DOHH2 (cell line): ENCODE measurements at regions not wholly inside any gene's neighbourhood (a gene's known extent, or its start where the extent isn't known, plus 50 kb on each side); places are given as distances from the start of the nearest gene placed in this dataset.

Source experiments
- H3F3A ChIP-seq: fragments of 200-600 bp; sonication (generic), shearing (Covaris generic); 2 replicates; pipeline ENCODE4 v1.6.0; 2016; ENCODE audit warnings: antibody characterized with exemption, mild to moderate bottlenecking; ENCODE audit not compliant: control insufficient read depth, insufficient read depth
- H3K27ac ChIP-seq: fragments of 200-600 bp; sonication (generic); 2 replicates; pipeline ENCODE4 v1.5.1; 2014; ENCODE audit warnings: low read depth, mild to moderate bottlenecking, low read length, moderate library complexity
- H3K27me3 ChIP-seq: fragments of 200-600 bp; sonication (generic); 2 replicates; pipeline ENCODE4 v1.6.1; 2014; ENCODE audit warnings: mild to moderate bottlenecking, low read length, mixed read lengths; ENCODE audit not compliant: control insufficient read depth
- H3K36me3 ChIP-seq: fragments of 200-600 bp; sonication (generic); 2 replicates; pipeline ENCODE4 v1.6.1; 2014; ENCODE audit warnings: mild to moderate bottlenecking, low read length, moderate library complexity, mixed read lengths; ENCODE audit not compliant: control insufficient read depth
- H3K4me1 ChIP-seq: fragments of 200-600 bp; sonication (generic); 2 replicates; pipeline ENCODE4 v1.6.1; 2014; ENCODE audit warnings: mild to moderate bottlenecking, low read length, mixed read lengths; ENCODE audit not compliant: control insufficient read depth
- H3K4me2 ChIP-seq: fragments of 200-600 bp; sonication (generic); 2 replicates; pipeline ENCODE4 v1.6.0; 2014; ENCODE audit warnings: mild to moderate bottlenecking, low read length, moderate library complexity
- H3K4me3 ChIP-seq: fragments of 200-600 bp; sonication (generic); 2 replicates; pipeline ENCODE4 v1.5.1; 2014; ENCODE audit warnings: mild to moderate bottlenecking, low read length, mixed read lengths
- H3K79me2 ChIP-seq: fragments of 200-600 bp; sonication (generic); 2 replicates; pipeline ENCODE4 v1.6.1; 2014; ENCODE audit warnings: mild to moderate bottlenecking, low read length, mixed read lengths; ENCODE audit not compliant: control insufficient read depth
- H3K9me2 ChIP-seq: fragments of 200-600 bp; sonication (generic); replicated peaks from 2 replicates; pipeline ENCODE4 v1.6.1; 2014; ENCODE audit warnings: mild to moderate bottlenecking, low read length, mixed read lengths; ENCODE audit not compliant: control insufficient read depth
- H3K9me3 ChIP-seq: fragments of 200-600 bp; sonication (generic); 2 replicates; pipeline ENCODE4 v1.6.1; 2014; ENCODE audit warnings: antibody characterized with exemption, low read length, mixed read lengths; ENCODE audit not compliant: control insufficient read depth, insufficient read depth
- H4K20me1 ChIP-seq: fragments of 200-600 bp; sonication (generic); 2 replicates; pipeline ENCODE4 v1.6.0; 2014; ENCODE audit warnings: low read depth, mild to moderate bottlenecking, antibody characterized with exemption, low read length, moderate library complexity; ENCODE audit not compliant: control insufficient read depth, insufficient read depth
- EZH2phosphoT487 ChIP-seq: fragments of 200-600 bp; sonication (generic); IDR thresholded peaks from 2 replicates; pipeline ENCODE4 v1.6.1; 2017; ENCODE audit warnings: borderline replicate concordance, mild to moderate bottlenecking, antibody characterized with exemption, low read length, moderate library complexity, mixed read lengths
- TF ChIP-seq, protein P1 (sequence below): fragments of 200-600 bp; sonication (generic); IDR thresholded peaks from one replicate; pipeline ENCODE4 v1.5.1; 2014; ENCODE audit warnings: antibody characterized with exemption, mild to moderate bottlenecking, low read depth, low read length; ENCODE audit not compliant: poor library complexity, severe bottlenecking

- Histone ChIP-seq H3K79me2 (no peaks in the 10 kb centered on the region), H3K9me3 (no peaks in the 10 kb centered on the region; the same call in 1 of the 2 replicates), H3F3A (no peaks in the 10 kb centered on the region), H3K4me1 (no peaks in the 10 kb centered on the region), H3K4me3 (no peak overlapping the region), H3K4me2 (no peak overlapping the region), H3K27ac (no peak overlapping the region), H3K36me3 (no peaks in the 10 kb centered on the region), H4K20me1 (no peaks in the 10 kb centered on the region), H3K9me2 (no peaks in the 10 kb centered on the region), H3K27me3 (no peaks in the 10 kb centered on the region)
- TF ChIP-seq, protein P1, sequence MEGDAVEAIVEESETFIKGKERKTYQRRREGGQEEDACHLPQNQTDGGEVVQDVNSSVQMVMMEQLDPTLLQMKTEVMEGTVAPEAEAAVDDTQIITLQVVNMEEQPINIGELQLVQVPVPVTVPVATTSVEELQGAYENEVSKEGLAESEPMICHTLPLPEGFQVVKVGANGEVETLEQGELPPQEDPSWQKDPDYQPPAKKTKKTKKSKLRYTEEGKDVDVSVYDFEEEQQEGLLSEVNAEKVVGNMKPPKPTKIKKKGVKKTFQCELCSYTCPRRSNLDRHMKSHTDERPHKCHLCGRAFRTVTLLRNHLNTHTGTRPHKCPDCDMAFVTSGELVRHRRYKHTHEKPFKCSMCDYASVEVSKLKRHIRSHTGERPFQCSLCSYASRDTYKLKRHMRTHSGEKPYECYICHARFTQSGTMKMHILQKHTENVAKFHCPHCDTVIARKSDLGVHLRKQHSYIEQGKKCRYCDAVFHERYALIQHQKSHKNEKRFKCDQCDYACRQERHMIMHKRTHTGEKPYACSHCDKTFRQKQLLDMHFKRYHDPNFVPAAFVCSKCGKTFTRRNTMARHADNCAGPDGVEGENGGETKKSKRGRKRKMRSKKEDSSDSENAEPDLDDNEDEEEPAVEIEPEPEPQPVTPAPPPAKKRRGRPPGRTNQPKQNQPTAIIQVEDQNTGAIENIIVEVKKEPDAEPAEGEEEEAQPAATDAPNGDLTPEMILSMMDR: no peak
- TF ChIP-seq EZH2phosphoT487: no peak
These were observed 280.9 kb downstream of the FGFR2 start for GRCh38 chr10:121317374-121317773.

- Histone ChIP-seq H3K27ac (no peak overlapping the region), H3K4me1 (no peaks in the 10 kb centered on the region), H4K20me1 (no peaks in the 10 kb centered on the region), H3K79me2 (no peaks in the 10 kb centered on the region), H3K36me3 (no peaks in the 10 kb centered on the region), H3K9me3 (no peaks in the 10 kb centered on the region), H3K4me3 (no peak overlapping the region), H3K4me2 (no peak overlapping the region), H3K27me3 (no peaks in the 10 kb centered on the region), H3F3A (no peaks in the 10 kb centered on the region), H3K9me2 (no peaks in the 10 kb centered on the region)
- TF ChIP-seq, protein P1: no peak
- no peak for TF ChIP-seq EZH2phosphoT487
These were observed 276.2 kb downstream of the FGFR2 start for GRCh38 chr10:121322046-121322445.

- Histone ChIP-seq H3K4me1 (no peaks in the 10 kb centered on the region), H3K4me2 (no peak overlapping the region), H3K9me2 (no peaks in the 10 kb centered on the region), H3K4me3 (no peak overlapping the region), H3K9me3 (no peaks in the 10 kb centered on the region), H4K20me1 (no peaks in the 10 kb centered on the region), H3K27me3 (no peaks in the 10 kb centered on the region), H3F3A (no peaks in the 10 kb centered on the region), H3K79me2 (no peaks in the 10 kb centered on the region), H3K27ac (no peak overlapping the region), H3K36me3 (no peaks in the 10 kb centered on the region)
- no peak for TF ChIP-seq EZH2phosphoT487
- TF ChIP-seq, protein P1: no peak
These were observed 275.5 kb downstream of the FGFR2 start for GRCh38 chr10:121322776-121323175.

GRCh38 chr10:121323443-121323842 lies 274.8 kb downstream of the FGFR2 start:
- Histone ChIP-seq H3K9me3 (no peaks in the 10 kb centered on the region), H3K79me2 (no peaks in the 10 kb centered on the region), H3K4me1 (no peaks in the 10 kb centered on the region), H3K4me3 (no peak overlapping the region), H3K9me2 (no peaks in the 10 kb centered on the region), H3K27ac (no peak overlapping the region), H3F3A (no peaks in the 10 kb centered on the region), H3K36me3 (no peaks in the 10 kb centered on the region), H4K20me1 (no peaks in the 10 kb centered on the region), H3K27me3 (no peaks in the 10 kb centered on the region), H3K4me2 (no peak overlapping the region)
- TF ChIP-seq EZH2phosphoT487: no peak
- TF ChIP-seq, protein P1: no peak
